Activated CD4-positive, alpha-beta T cell treated with anti-CD3 and anti-CD28 coated beads, Interleukin-2, amount 10 ng/mL, durations not matched to agents 7 days and 5 days (primary cell): ENCODE measurements at regions not wholly inside any gene's neighbourhood (a gene's known extent, or its start where the extent isn't known, plus 50 kb on each side); places are given as distances from the start of the nearest gene placed in this dataset.
"Not testable (repeated sequence)": the region's sequence is repeated elsewhere in the genome, so short reads cannot be mapped to it uniquely, and the experiment has no call there.

Source experiments
- CTCF ChIA-PET: fragments of 350-600 bp; sonication (Branson Sonifier 250); formaldehyde crosslinking; loops from one replicate; lab custom pipeline; 2021; ENCODE audit warnings: antibody characterized with exemption; lab: Charles Lee
- POLR2A ChIA-PET: fragments of 350-600 bp; sonication (Branson Sonifier 250); formaldehyde crosslinking; loops from one replicate; lab custom pipeline; 2021; ENCODE audit warnings: antibody characterized with exemption; lab: Charles Lee
- DNase-seq: peaks from one replicate; pipeline ENCODE4 v3.0.0-alpha.2; 2020
- H3K27ac Mint-ChIP-seq: one replicate; pipeline ENCODE4 v1.8.0; 2021; ENCODE audit warnings: mild to moderate bottlenecking, moderate library complexity, mixed read lengths
- H3K27me3 Mint-ChIP-seq: one replicate; pipeline ENCODE4 v1.8.0; 2021; ENCODE audit warnings: mixed read lengths
- H3K36me3 Mint-ChIP-seq: one replicate; pipeline ENCODE4 v1.8.0; 2021; ENCODE audit warnings: low read depth, mixed read lengths
- H3K4me1 Mint-ChIP-seq: one replicate; pipeline ENCODE4 v1.8.0; 2021; ENCODE audit warnings: mixed read lengths
- H3K4me3 Mint-ChIP-seq: one replicate; pipeline ENCODE4 v1.8.0; 2021; ENCODE audit warnings: mild to moderate bottlenecking, moderate library complexity, mixed read lengths
- H3K9me3 Mint-ChIP-seq: one replicate; pipeline ENCODE4 v1.8.0; 2021; ENCODE audit warnings: mixed read lengths

GRCh38 chr5:174483411-174483810 lies 241.0 kb upstream of the MSX2 start:
- no peak for DNase-seq
- Mint-ChIP-seq H3K27ac (no peak overlapping the region), H3K36me3 (no peaks in the 10 kb centered on the region), H3K27me3 (no peaks in the 10 kb centered on the region), H3K4me3 (no peak overlapping the region), H3K9me3 (no peaks in the 10 kb centered on the region), H3K4me1 (no peaks in the 10 kb centered on the region)
- POLR2A ChIA-PET: no interaction called here
- CTCF ChIA-PET: no interaction called here

- CTCF ChIA-PET: no interaction called here
Observed at GRCh38 chr5:174489215-174489614, 235.2 kb upstream of the MSX2 start.

GRCh38 chr5:174489920-174490597 lies 234.3 kb upstream of the MSX2 start:
- H3K27me3 Mint-ChIP-seq: no peaks in the 10 kb centered on the region
- CTCF ChIA-PET: no interaction called here

More at GRCh38 chr5:174489215-174489614, 235.2 kb upstream of the MSX2 start:
- POLR2A ChIA-PET: no interaction called here
- no peaks in the 10 kb centered on the region for H3K36me3 Mint-ChIP-seq
- no peaks in the 10 kb centered on the region for H3K9me3 Mint-ChIP-seq
- H3K27me3 Mint-ChIP-seq: no peaks in the 10 kb centered on the region
- H3K4me1 Mint-ChIP-seq: no peaks in the 10 kb centered on the region
- H3K4me3 Mint-ChIP-seq: no peak overlapping the region
- H3K27ac Mint-ChIP-seq: no peak overlapping the region
- no peak for DNase-seq

GRCh38 chr5:174490728-174491127 lies 233.7 kb upstream of the MSX2 start:
- Mint-ChIP-seq H3K9me3 (no peaks in the 10 kb centered on the region), H3K36me3 (no peaks in the 10 kb centered on the region), H3K27me3 (no peaks in the 10 kb centered on the region), H3K4me3 (no peak overlapping the region), H3K4me1 (no peaks in the 10 kb centered on the region), H3K27ac (no peak overlapping the region)
- DNase-seq: no peak
- POLR2A ChIA-PET: no interaction called here
- CTCF ChIA-PET: no interaction called here

More at GRCh38 chr5:174489920-174490597, 234.3 kb upstream of the MSX2 start:
- POLR2A ChIA-PET: no interaction called here
- Mint-ChIP-seq H3K4me1 (no peaks in the 10 kb centered on the region), H3K27ac (no peak overlapping the region), H3K9me3 (no peaks in the 10 kb centered on the region), H3K4me3 (no peak overlapping the region), H3K36me3 (no peaks in the 10 kb centered on the region)
- no peak for DNase-seq

- Mint-ChIP-seq H3K4me1 (no peaks in the 10 kb centered on the region), H3K4me3 (no peak overlapping the region), H3K36me3 (no peaks in the 10 kb centered on the region), H3K27ac (no peak overlapping the region), H3K27me3 (no peaks in the 10 kb centered on the region), H3K9me3 (no peaks in the 10 kb centered on the region)
- DNase-seq: no peak
- ChIA-PET POLR2A (no interaction called here), CTCF (no interaction called here)
Observed at GRCh38 chr5:174491265-174491664, 233.1 kb upstream of the MSX2 start.

- Mint-ChIP-seq H3K36me3 (no peaks in the 10 kb centered on the region), H3K9me3 (no peaks in the 10 kb centered on the region), H3K27me3 (no peaks in the 10 kb centered on the region), H3K4me1 (no peaks in the 10 kb centered on the region), H3K4me3 (no peak overlapping the region), H3K27ac (no peak overlapping the region)
- CTCF ChIA-PET: no interaction called here
- POLR2A ChIA-PET: no interaction called here
- DNase-seq: no peak
Observed at GRCh38 chr5:174491761-174492350, 232.5 kb upstream of the MSX2 start.

- no peak overlapping the region for H3K4me3 Mint-ChIP-seq
- ChIA-PET POLR2A (no interaction called here), CTCF (no interaction called here)
- no peaks in the 10 kb centered on the region for H3K4me1 Mint-ChIP-seq
- H3K27ac Mint-ChIP-seq: no peak overlapping the region
- H3K27me3 Mint-ChIP-seq: no peaks in the 10 kb centered on the region
- H3K9me3 Mint-ChIP-seq: peaks cover 8% of the 10 kb centered on the region
- no peaks in the 10 kb centered on the region for H3K36me3 Mint-ChIP-seq
- DNase-seq: no peak
Observed at GRCh38 chr5:174493530-174493929, 230.9 kb upstream of the MSX2 start.

GRCh38 chr5:174497939-174498338 lies 226.4 kb upstream of the MSX2 start:
- H3K27ac Mint-ChIP-seq, CTCF ChIA-PET, H3K36me3 Mint-ChIP-seq, H3K4me1 Mint-ChIP-seq, DNase-seq, H3K4me3 Mint-ChIP-seq, POLR2A ChIA-PET, H3K27me3 Mint-ChIP-seq: not testable (repeated sequence)
- peaks cover 14% of the 10 kb centered on the region for H3K9me3 Mint-ChIP-seq

- DNase-seq, H3K4me1 Mint-ChIP-seq, POLR2A ChIA-PET, H3K27me3 Mint-ChIP-seq, H3K4me3 Mint-ChIP-seq, CTCF ChIA-PET, H3K36me3 Mint-ChIP-seq, H3K27ac Mint-ChIP-seq: not testable (repeated sequence)
- H3K9me3 Mint-ChIP-seq: peaks cover 14% of the 10 kb centered on the region
Observed at GRCh38 chr5:174498575-174498974, 225.8 kb upstream of the MSX2 start.

GRCh38 chr5:174500636-174501035 lies 223.7 kb upstream of the MSX2 start:
- no peaks in the 10 kb centered on the region for H3K4me1 Mint-ChIP-seq
- ChIA-PET POLR2A (no interaction called here), CTCF (no interaction called here)

GRCh38 chr5:174501461-174502069 lies 222.8 kb upstream of the MSX2 start:
- Mint-ChIP-seq H3K27me3 (no peaks in the 10 kb centered on the region), H3K36me3 (no peaks in the 10 kb centered on the region), H3K27ac (no peak overlapping the region), H3K4me1 (no peaks in the 10 kb centered on the region), H3K4me3 (no peak overlapping the region), H3K9me3 (peaks cover 14% of the 10 kb centered on the region)
- ChIA-PET POLR2A (no interaction called here), CTCF (no interaction called here)
- no peak for DNase-seq

More at GRCh38 chr5:174500636-174501035, 223.7 kb upstream of the MSX2 start:
- Mint-ChIP-seq H3K4me3 (no peak overlapping the region), H3K36me3 (no peaks in the 10 kb centered on the region), H3K27ac (no peak overlapping the region), H3K9me3 (peaks cover 14% of the 10 kb centered on the region), H3K27me3 (no peaks in the 10 kb centered on the region)
- DNase-seq: no peak

- H3K4me3 Mint-ChIP-seq: no peak overlapping the region
- no peak for DNase-seq
- H3K9me3 Mint-ChIP-seq: peaks cover 10% of the 10 kb centered on the region
- H3K27me3 Mint-ChIP-seq: no peaks in the 10 kb centered on the region
- ChIA-PET POLR2A (no interaction called here), CTCF (no interaction called here)
- no peaks in the 10 kb centered on the region for H3K36me3 Mint-ChIP-seq
- no peaks in the 10 kb centered on the region for H3K4me1 Mint-ChIP-seq
- H3K27ac Mint-ChIP-seq: no peak overlapping the region
Observed at GRCh38 chr5:174503086-174503460, 221.3 kb upstream of the MSX2 start.

GRCh38 chr5:174503461-174504265 lies 220.7 kb upstream of the MSX2 start:
- POLR2A ChIA-PET: no interaction called here
- no peaks in the 10 kb centered on the region for H3K36me3 Mint-ChIP-seq
- no peaks in the 10 kb centered on the region for H3K4me1 Mint-ChIP-seq
- no peaks in the 10 kb centered on the region for H3K27me3 Mint-ChIP-seq
- H3K4me3 Mint-ChIP-seq: no peak overlapping the region
- CTCF ChIA-PET: no interaction called here
- H3K9me3 Mint-ChIP-seq: peaks cover 6% of the 10 kb centered on the region
- DNase-seq: no peak
- H3K27ac Mint-ChIP-seq: no peak overlapping the region
